HCT116 (cell line): ENCODE measurements at regions not wholly inside any gene's neighbourhood (a gene's known extent, or its start where the extent isn't known, plus 50 kb on each side); places are given as distances from the start of the nearest gene placed in this dataset.

Experiments
- CTCF ChIP-seq, 3 experiments: fragments of 200-600 bp in 1 of 3; sonication (generic) in 1 of 3; IDR thresholded peaks in 2 of 3; conservative IDR thresholded peaks in 1 of 3; 2 replicates each; pipeline ENCODE4 v1.5.1; 2012 to 2017; ENCODE audit warnings: low read depth in 2 of 3, low read length in 2 of 3, antibody characterized with exemption in 1 of 3, borderline replicate concordance in 1 of 3, control low read depth in 1 of 3, mild to moderate bottlenecking in 1 of 3, mixed read lengths in 1 of 3, mixed run types in 1 of 3, moderate library complexity in 1 of 3; ENCODE audit not compliant: insufficient read depth in 1 of 3
- EZH2 ChIP-seq: fragments of 200-600 bp; sonication (generic); IDR thresholded peaks from 2 replicates; pipeline ENCODE4 v1.6.1; 2017; ENCODE audit warnings: antibody characterized with exemption, mixed run types
- MAX ChIP-seq: IDR thresholded peaks from 2 replicates; pipeline ENCODE4 v1.6.1; 2012
- POLR2A ChIP-seq: IDR thresholded peaks from 2 replicates; pipeline ENCODE4 v1.7.0; 2011; ENCODE audit warnings: borderline replicate concordance; ENCODE audit not compliant: insufficient read depth, insufficient read length; ENCODE audit errors: extremely low read depth
- POLR2AphosphoS5 ChIP-seq: IDR thresholded peaks from 2 replicates; pipeline ENCODE4 v1.6.1; 2011; ENCODE audit warnings: mild to moderate bottlenecking, low read depth, low read length, moderate library complexity
- RAD21 ChIP-seq: IDR thresholded peaks from 2 replicates; pipeline ENCODE4 v1.6.1; 2012; ENCODE audit warnings: low read depth, mild to moderate bottlenecking
- REST ChIP-seq: IDR thresholded peaks from 2 replicates; pipeline ENCODE4 v1.6.1; 2012; ENCODE audit warnings: low read depth
- SIN3A ChIP-seq: IDR thresholded peaks from 2 replicates; pipeline ENCODE4 v1.6.1; 2012; ENCODE audit warnings: low read depth
- ZFX ChIP-seq: fragments of 450-650 bp; IDR thresholded peaks from 2 replicates; pipeline ENCODE4 v1.6.1; 2017

- TF ChIP-seq CTCF (IDR thresholded peaks at IDR 0.05 in 2 of 3, conservative IDR thresholded peaks at IDR 0.05 in 1 of 3; ENCODE audit: borderline replicate concordance in 1 of 3, insufficient read depth in 1 of 3, low read depth in 2 of 3, low read length in 2 of 3) = no peak
- TF ChIP-seq ZFX = no peak
- no peak for TF ChIP-seq POLR2A
- no peak for TF ChIP-seq MAX
- TF ChIP-seq EZH2 = no peak
- no peak for TF ChIP-seq POLR2AphosphoS5
- TF ChIP-seq RAD21 = no peak
- no peak for TF ChIP-seq REST
- no peak for TF ChIP-seq SIN3A
Observed at GRCh38 chr10:58104351-58104751, 163.3 kb downstream of the IPMK start.
